Activated CD8-positive, alpha-beta T cell treated with anti-CD3 and anti-CD28 coated beads for 36 hours (primary cell): ENCODE measurements at regions not wholly inside any gene's neighbourhood (a gene's known extent, or its start where the extent isn't known, plus 50 kb on each side); places are given as distances from the start of the nearest gene placed in this dataset.
"Not testable (repeated sequence)": the region's sequence is repeated elsewhere in the genome, so short reads cannot be mapped to it uniquely, and the experiment has no call there.

ENCODE experiments used
- ATAC-seq: fragments of 200-7000 bp; cut with Tn5 transposase; one replicate; pipeline ENCODE4 v1.10.0; 2021; ENCODE audit warnings: mild to moderate bottlenecking, moderate library complexity
- CTCF ChIA-PET: fragments of 350-600 bp; sonication (Branson Sonifier 250); formaldehyde crosslinking; loops from one replicate; lab custom pipeline; 2021; ENCODE audit warnings: antibody characterized with exemption; lab: Charles Lee
- POLR2A ChIA-PET: fragments of 350-600 bp; sonication (Branson Sonifier 250); formaldehyde crosslinking; loops from one replicate; lab custom pipeline; 2021; ENCODE audit warnings: antibody characterized with exemption; lab: Charles Lee
- DNase-seq: peaks from one replicate; pipeline ENCODE4 v3.0.0-alpha.2; 2020
- H3K27ac Mint-ChIP-seq: one replicate; pipeline ENCODE4 v1.8.0; 2021; ENCODE audit warnings: mild to moderate bottlenecking, mixed read lengths
- H3K27me3 Mint-ChIP-seq: one replicate; pipeline ENCODE4 v1.8.0; 2021; ENCODE audit warnings: mixed read lengths
- H3K36me3 Mint-ChIP-seq: one replicate; pipeline ENCODE4 v1.8.0; 2021; ENCODE audit warnings: low read depth, mixed read lengths
- H3K4me1 Mint-ChIP-seq: one replicate; pipeline ENCODE4 v1.8.0; 2021; ENCODE audit warnings: low read depth, mixed read lengths
- H3K4me3 Mint-ChIP-seq: one replicate; pipeline ENCODE4 v1.8.0; 2021; ENCODE audit warnings: mild to moderate bottlenecking, moderate library complexity, mixed read lengths
- H3K9me3 Mint-ChIP-seq: one replicate; pipeline ENCODE4 v1.8.0; 2021; ENCODE audit warnings: mixed read lengths
- intact Hi-C: fragments of 100-400 bp; cut with micrococcal nuclease; formaldehyde crosslinking; loops from one replicate; pipeline ENCODE4 v1.10.0; 2022
- TF ChIP-seq, protein P1 (sequence below): fragments of 200-600 bp; IDR thresholded peaks from one replicate; pipeline ENCODE4 v1.8.0; 2022; ENCODE audit warnings: antibody characterized with exemption, mild to moderate bottlenecking

DNA sequence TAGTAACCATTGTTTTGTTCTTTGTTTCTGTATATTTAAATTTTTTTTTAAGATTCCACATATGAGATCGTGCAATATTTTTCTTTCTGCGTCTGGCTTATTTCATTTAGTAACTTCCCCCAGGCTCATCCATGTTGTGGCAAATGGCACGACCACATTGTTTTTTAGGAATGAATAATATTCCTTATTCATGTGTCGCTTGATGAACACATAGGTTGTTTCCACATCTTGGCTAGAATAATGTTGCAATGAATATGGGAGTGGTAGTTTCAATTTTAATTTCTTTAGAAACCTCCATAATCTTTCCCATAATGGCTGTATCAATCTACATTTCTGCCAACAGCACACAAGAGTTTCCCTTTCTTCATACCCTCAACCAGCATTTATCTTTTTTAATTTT, 166.8 kb upstream of the NR3C2 start:
- TF ChIP-seq, protein P1, sequence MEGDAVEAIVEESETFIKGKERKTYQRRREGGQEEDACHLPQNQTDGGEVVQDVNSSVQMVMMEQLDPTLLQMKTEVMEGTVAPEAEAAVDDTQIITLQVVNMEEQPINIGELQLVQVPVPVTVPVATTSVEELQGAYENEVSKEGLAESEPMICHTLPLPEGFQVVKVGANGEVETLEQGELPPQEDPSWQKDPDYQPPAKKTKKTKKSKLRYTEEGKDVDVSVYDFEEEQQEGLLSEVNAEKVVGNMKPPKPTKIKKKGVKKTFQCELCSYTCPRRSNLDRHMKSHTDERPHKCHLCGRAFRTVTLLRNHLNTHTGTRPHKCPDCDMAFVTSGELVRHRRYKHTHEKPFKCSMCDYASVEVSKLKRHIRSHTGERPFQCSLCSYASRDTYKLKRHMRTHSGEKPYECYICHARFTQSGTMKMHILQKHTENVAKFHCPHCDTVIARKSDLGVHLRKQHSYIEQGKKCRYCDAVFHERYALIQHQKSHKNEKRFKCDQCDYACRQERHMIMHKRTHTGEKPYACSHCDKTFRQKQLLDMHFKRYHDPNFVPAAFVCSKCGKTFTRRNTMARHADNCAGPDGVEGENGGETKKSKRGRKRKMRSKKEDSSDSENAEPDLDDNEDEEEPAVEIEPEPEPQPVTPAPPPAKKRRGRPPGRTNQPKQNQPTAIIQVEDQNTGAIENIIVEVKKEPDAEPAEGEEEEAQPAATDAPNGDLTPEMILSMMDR, result no peak
- no peak overlapping the region for H3K27ac Mint-ChIP-seq
- DNase-seq, result no peak
- intact Hi-C loops, result no loop called here
- no peaks in the 10 kb centered on the region for H3K9me3 Mint-ChIP-seq
- ChIA-PET POLR2A (no interaction called here), CTCF (no interaction called here)
- H3K4me1 Mint-ChIP-seq, result no peaks in the 10 kb centered on the region
- ATAC-seq, result no peak
- no peaks in the 10 kb centered on the region for H3K36me3 Mint-ChIP-seq
- no peak overlapping the region for H3K4me3 Mint-ChIP-seq
- H3K27me3 Mint-ChIP-seq, result no peaks in the 10 kb centered on the region

DNA sequence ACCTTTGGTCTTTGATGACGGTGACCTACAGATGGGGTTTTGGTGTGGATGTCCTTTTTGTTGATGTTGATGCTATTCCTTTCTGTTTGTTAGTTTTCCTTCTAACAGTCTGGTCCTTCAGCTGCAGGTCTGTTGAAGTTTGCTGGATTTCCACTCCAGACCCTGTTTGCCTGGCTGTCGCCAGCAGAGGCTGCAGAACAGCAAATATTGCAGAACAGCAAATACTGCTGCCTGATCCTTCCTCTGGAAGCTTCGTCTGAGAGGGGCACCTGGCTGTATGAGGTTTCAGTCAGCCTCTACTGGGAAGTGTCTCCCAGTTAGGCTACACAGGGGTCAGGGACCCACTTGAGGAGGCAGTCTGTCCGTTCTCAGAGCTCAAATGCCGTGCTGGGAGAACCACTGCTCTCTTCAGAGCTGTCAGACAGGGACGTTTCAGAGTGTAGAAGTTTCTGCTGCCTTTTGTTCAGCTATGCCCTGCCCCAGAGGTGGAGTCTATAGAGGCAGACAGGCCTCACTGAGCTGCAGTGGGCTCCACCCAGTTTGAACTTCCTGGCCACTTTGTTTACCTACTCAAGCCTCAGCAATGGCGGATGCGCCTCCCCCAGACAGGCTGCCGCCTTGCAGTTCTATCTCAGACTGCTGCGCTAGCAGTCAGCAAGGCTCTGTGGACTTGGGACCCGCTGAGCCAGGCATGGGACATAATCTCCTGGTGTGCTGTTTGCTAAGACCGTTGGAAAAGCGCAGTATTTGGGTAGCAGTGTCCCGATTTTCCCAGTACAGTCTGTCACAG, 156.4 kb upstream of the NR3C2 start:
- ATAC-seq, H3K27me3 Mint-ChIP-seq, H3K4me3 Mint-ChIP-seq, intact Hi-C loops, H3K27ac Mint-ChIP-seq, H3K4me1 Mint-ChIP-seq, POLR2A ChIA-PET, DNase-seq, CTCF ChIA-PET, H3K36me3 Mint-ChIP-seq: not testable (repeated sequence)
- peaks cover 29% of the 10 kb centered on the region for H3K9me3 Mint-ChIP-seq

DNA sequence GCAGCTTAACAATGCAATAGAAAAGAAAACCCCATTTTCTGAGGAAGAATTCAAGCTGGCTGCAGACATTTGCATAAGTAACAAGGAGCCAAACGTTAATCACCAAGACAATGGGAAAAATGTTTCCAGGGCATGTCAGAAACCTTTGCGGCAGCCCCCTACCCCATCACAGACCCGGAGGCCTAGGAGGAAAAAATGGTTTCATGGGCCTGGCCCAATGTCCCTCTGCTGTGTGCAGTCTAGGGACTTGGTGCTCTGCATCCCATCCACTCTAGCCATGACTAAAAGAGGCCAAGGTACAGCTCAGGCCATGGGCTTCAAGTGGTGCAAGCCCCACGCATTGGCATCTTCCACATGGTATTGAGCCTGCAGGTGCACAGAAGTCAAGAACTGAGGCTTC, 147.0 kb upstream of the NR3C2 start:
- CTCF ChIA-PET, result no interaction called here
- Mint-ChIP-seq H3K36me3 (peaks cover 10% of the 10 kb centered on the region), H3K27ac (no peak overlapping the region), H3K27me3 (no peaks in the 10 kb centered on the region), H3K9me3 (peaks cover 38% of the 10 kb centered on the region), H3K4me1 (no peaks in the 10 kb centered on the region), H3K4me3 (no peak overlapping the region)
- ATAC-seq (no peak), DNase-seq (no peak)
- TF ChIP-seq, protein P1, result no peak
- intact Hi-C loops, result no loop called here
- POLR2A ChIA-PET, result no interaction called here

DNA sequence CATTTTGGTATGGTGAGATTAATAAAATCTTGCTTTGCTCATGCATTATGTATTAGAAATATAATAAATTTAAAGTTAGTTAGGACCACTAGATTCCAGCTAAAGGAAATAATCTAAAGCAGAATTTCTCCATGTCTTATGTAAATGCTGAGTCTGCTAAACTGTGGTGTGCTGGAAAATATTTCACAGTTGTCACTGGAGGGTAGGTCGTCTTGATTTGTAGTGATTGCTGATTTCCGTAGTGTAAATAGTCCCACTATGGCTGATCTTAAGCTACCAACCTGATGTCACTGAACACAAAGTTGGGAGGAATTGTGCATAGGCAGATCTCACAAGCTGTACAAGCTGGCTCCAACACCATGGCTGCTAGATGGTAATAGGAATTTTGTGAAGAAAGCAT, 133.4 kb upstream of the NR3C2 start:
- intact Hi-C loops, result no loop called here
- H3K27ac Mint-ChIP-seq, result no peak overlapping the region
- DNase-seq, result no peak
- no peaks in the 10 kb centered on the region for H3K36me3 Mint-ChIP-seq
- ATAC-seq, result no peak
- ChIA-PET POLR2A (no interaction called here), CTCF (no interaction called here)
- no peaks in the 10 kb centered on the region for H3K9me3 Mint-ChIP-seq
- no peaks in the 10 kb centered on the region for H3K4me1 Mint-ChIP-seq
- H3K27me3 Mint-ChIP-seq, result no peaks in the 10 kb centered on the region
- TF ChIP-seq, protein P1, result no peak
- H3K4me3 Mint-ChIP-seq, result no peak overlapping the region

DNA sequence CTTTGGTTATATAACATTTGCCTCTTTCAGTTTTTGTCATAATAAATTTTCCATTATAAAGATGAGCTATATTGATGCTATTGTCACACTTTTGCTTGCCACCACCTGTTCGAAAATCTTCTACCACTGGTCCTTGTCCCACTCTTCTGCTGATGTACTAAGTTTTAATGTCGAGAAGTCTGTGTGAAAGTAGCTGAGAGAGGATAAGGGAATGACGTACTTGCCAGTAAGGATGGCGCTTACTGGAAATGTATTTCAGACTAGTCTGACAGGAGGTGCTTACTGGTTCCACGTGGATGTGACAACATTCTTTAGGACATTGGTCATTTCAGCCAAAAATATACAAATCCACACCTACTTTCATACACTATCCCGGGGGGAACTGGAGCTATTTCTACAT, 132.7 kb upstream of the NR3C2 start:
- no peak overlapping the region for H3K4me3 Mint-ChIP-seq
- POLR2A ChIA-PET, result no interaction called here
- CTCF ChIA-PET, result no interaction called here
- ATAC-seq, result no peak
- H3K4me1 Mint-ChIP-seq, result no peaks in the 10 kb centered on the region
- H3K27ac Mint-ChIP-seq, result no peak overlapping the region
- no peaks in the 10 kb centered on the region for H3K27me3 Mint-ChIP-seq
- H3K36me3 Mint-ChIP-seq, result no peaks in the 10 kb centered on the region
- no peak for DNase-seq
- peaks cover 1% of the 10 kb centered on the region for H3K9me3 Mint-ChIP-seq
- TF ChIP-seq, protein P1, result no peak
- intact Hi-C loops, result no loop called here
